HCT116 (cell line): ENCODE measurements at regions not wholly inside any gene's neighbourhood (a gene's known extent, or its start where the extent isn't known, plus 50 kb on each side); places are given as distances from the start of the nearest gene placed in this dataset.

Experiments used
- ATAC-seq: fragments of 200-7000 bp; cut with Tn5 transposase; 2 replicates; pipeline ENCODE4 v1.9.1; 2020; ENCODE audit warnings: mild to moderate bottlenecking, moderate library complexity
- BruUV-seq: library from RNA; stranded (reverse); fragments of 400-500 nt; replicated peaks from 2 replicates; lab custom pipeline; 2021; lab: Mats Ljungman, UMichigan
- CTCF ChIA-PET: fragments of 300-600 bp; sonication (Branson Sonifier 250); formaldehyde crosslinking; loops from one replicate; lab custom pipeline; 2021; ENCODE audit warnings: antibody characterized with exemption; lab: Charles Lee
- POLR2A ChIA-PET: fragments of 300-600, 350-600 bp; sonication (Branson Sonifier 250); formaldehyde crosslinking; loops from one replicate; lab custom pipeline; 2021; ENCODE audit warnings: antibody characterized with exemption; lab: Charles Lee
- RAD21 ChIA-PET, 2 experiments: fragments of 300-600 bp; sonication (Branson Sonifier 250); formaldehyde crosslinking; loops; one replicate each; lab custom pipeline; 2023; ENCODE audit warnings: low total read pairs in 2 of 2; ENCODE audit not compliant: uncharacterized antibody in 2 of 2, unreplicated experiment in 2 of 2, low non-redundant PET in 1 of 2; lab: Charles Lee
- DNase-seq: peaks from one replicate; pipeline ENCODE4 v3.0.0-alpha.2; 2010; ENCODE audit warnings: low read depth, low spot score
- H2AFZ ChIP-seq: fragments of 200-600 bp; shearing (Covaris generic), sonication (generic); 2 replicates; pipeline ENCODE4 v1.6.1; 2017; ENCODE audit warnings: low read depth, mixed run types, mixed read lengths, antibody characterized with exemption, low read length; ENCODE audit not compliant: poor library complexity, severe bottlenecking
- H3K27ac ChIP-seq: 2 replicates; pipeline ENCODE4 v1.5.1; 2012; ENCODE audit warnings: low read depth, low read length
- H3K27me3 ChIP-seq: fragments of 200-600 bp; sonication (generic); 2 replicates; pipeline ENCODE4 v1.6.1; 2016; ENCODE audit warnings: mixed run types, low read length, mixed read lengths; ENCODE audit not compliant: insufficient read depth
- H3K36me3 ChIP-seq, 2 experiments: fragments of 200-500 bp in 1 of 2; fragments of 200-600 bp in 1 of 2; sonication (Bioruptor generic) in 1 of 2; sonication (generic) in 1 of 2; 2 replicates each; pipeline versions ENCODE4 v1.5.1 to v1.6.1; 2014 to 2016; ENCODE audit warnings: low read length in 2 of 2, inconsistent platforms in 1 of 2, mixed read lengths in 1 of 2, mixed run types in 1 of 2; ENCODE audit not compliant: insufficient read depth in 2 of 2, control insufficient read depth in 1 of 2
- H3K4me1 ChIP-seq, 2 experiments: fragments of 200-600 bp in 1 of 2; sonication (generic) in 1 of 2; 2 replicates each; pipeline versions ENCODE4 v1.5.1 to v1.6.1; 2012 to 2017; ENCODE audit warnings: low read length in 2 of 2, inconsistent platforms in 1 of 2, mild to moderate bottlenecking in 1 of 2, mixed read lengths in 1 of 2, mixed run types in 1 of 2, moderate library complexity in 1 of 2; ENCODE audit not compliant: insufficient read depth in 2 of 2, control insufficient read depth in 1 of 2
- H3K4me2 ChIP-seq: fragments of 200-600 bp; sonication (generic); 2 replicates; pipeline ENCODE4 v1.6.1; 2017; ENCODE audit warnings: mixed run types, low read length, mixed read lengths
- H3K4me3 ChIP-seq, 2 experiments: fragments of 200-600 bp in 1 of 2; sonication (generic) in 1 of 2; replicated peaks in 1 of 2; 2 replicates each; pipeline ENCODE4 v1.5.1; 2011 to 2016; ENCODE audit warnings: low read length in 2 of 2, control low read depth in 1 of 2, low read depth in 1 of 2, mild to moderate bottlenecking in 1 of 2, mixed read lengths in 1 of 2, mixed run types in 1 of 2
- H3K79me2 ChIP-seq: fragments of 200-600 bp; sonication (generic); 2 replicates; pipeline ENCODE4 v1.6.1; 2017; ENCODE audit warnings: mild to moderate bottlenecking, mixed run types, low read length, moderate library complexity, mixed read lengths; ENCODE audit not compliant: insufficient read depth
- H3K9ac ChIP-seq: fragments of 200-600 bp; sonication (generic); 2 replicates; pipeline ENCODE4 v1.6.1; 2016; ENCODE audit warnings: low read length, mixed read lengths
- H3K9me2 ChIP-seq: fragments of 200-600 bp; sonication (generic), shearing (Covaris generic); 2 replicates; pipeline ENCODE4 v1.6.1; 2017; ENCODE audit warnings: mixed run types, mild to moderate bottlenecking, moderate library complexity; ENCODE audit not compliant: insufficient read depth
- H3K9me3 ChIP-seq, 2 experiments: fragments of 200-500 bp in 1 of 2; fragments of 200-600 bp in 1 of 2; sonication (Bioruptor generic) in 1 of 2; sonication (generic) in 1 of 2; 2 replicates each; pipeline ENCODE4 v1.6.1; 2014 to 2017; ENCODE audit warnings: low read length in 2 of 2, mixed read lengths in 2 of 2, inconsistent platforms in 1 of 2, low read depth in 1 of 2, mild to moderate bottlenecking in 1 of 2, mixed run types in 1 of 2, moderate library complexity in 1 of 2; ENCODE audit not compliant: control insufficient read depth in 1 of 2, insufficient read depth in 1 of 2
- H4K20me1 ChIP-seq: fragments of 200-600 bp; sonication (generic), shearing (Covaris generic); 2 replicates; pipeline ENCODE4 v1.6.1; 2017; ENCODE audit warnings: mixed run types, mild to moderate bottlenecking, moderate library complexity; ENCODE audit not compliant: insufficient read depth
- ATF3 ChIP-seq: IDR thresholded peaks from 2 replicates; pipeline ENCODE4 v1.6.1; 2012
- CBX3 ChIP-seq: IDR thresholded peaks from 2 replicates; pipeline ENCODE4 v1.6.1; 2012; ENCODE audit warnings: low read depth
- CEBPB ChIP-seq: IDR thresholded peaks from 2 replicates; pipeline ENCODE4 v1.6.1; 2012; ENCODE audit warnings: low read depth
- CTCF ChIP-seq, 3 experiments: fragments of 200-600 bp in 1 of 3; sonication (generic) in 1 of 3; IDR thresholded peaks in 2 of 3; conservative IDR thresholded peaks in 1 of 3; 2 replicates each; pipeline ENCODE4 v1.5.1; 2012 to 2017; ENCODE audit warnings: low read depth in 2 of 3, low read length in 2 of 3, antibody characterized with exemption in 1 of 3, borderline replicate concordance in 1 of 3, control low read depth in 1 of 3, mild to moderate bottlenecking in 1 of 3, mixed read lengths in 1 of 3, mixed run types in 1 of 3, moderate library complexity in 1 of 3; ENCODE audit not compliant: insufficient read depth in 1 of 3
- EGR1 ChIP-seq: IDR thresholded peaks from 2 replicates; pipeline ENCODE4 v1.6.1; 2012; ENCODE audit warnings: low read depth
- EZH2phosphoT487 ChIP-seq: fragments of 200-600 bp; IDR thresholded peaks from 2 replicates; pipeline ENCODE4 v1.6.1; 2018; ENCODE audit warnings: antibody characterized with exemption, borderline replicate concordance
- FOSL1 ChIP-seq: IDR thresholded peaks from 2 replicates; pipeline ENCODE4 v1.6.1; 2012; ENCODE audit warnings: low read depth
- JUND ChIP-seq: IDR thresholded peaks from 2 replicates; pipeline ENCODE4 v1.6.1; 2012
- POLR2A ChIP-seq: IDR thresholded peaks from 2 replicates; pipeline ENCODE4 v1.7.0; 2011; ENCODE audit warnings: borderline replicate concordance; ENCODE audit not compliant: insufficient read depth, insufficient read length; ENCODE audit errors: extremely low read depth
- SIN3A ChIP-seq: IDR thresholded peaks from 2 replicates; pipeline ENCODE4 v1.6.1; 2012; ENCODE audit warnings: low read depth
- YY1 ChIP-seq: IDR thresholded peaks from 2 replicates; pipeline ENCODE4 v1.6.1; 2011; ENCODE audit warnings: low read length, low read depth, moderate library complexity, mild to moderate bottlenecking; ENCODE audit not compliant: insufficient replicate concordance; ENCODE audit errors: extremely low read depth
- ZNF274 ChIP-seq: fragments of 200-500 bp; sonication (Bioruptor generic); IDR thresholded peaks from 2 replicates; pipeline ENCODE4 v1.6.1; 2014; ENCODE audit warnings: mild to moderate bottlenecking, low read depth, low read length, inconsistent platforms
- intact Hi-C: fragments of 100-400 bp; cut with micrococcal nuclease; formaldehyde crosslinking; loops from 2 replicates; pipeline ENCODE4 v1.10.0; 2022
- TF ChIP-seq, protein P1 (sequence below): IDR thresholded peaks from 2 replicates; pipeline ENCODE4 v1.6.1; 2011; ENCODE audit warnings: mild to moderate bottlenecking, low read length, moderate library complexity; ENCODE audit not compliant: insufficient replicate concordance; ENCODE audit errors: extremely low read depth

DNA sequence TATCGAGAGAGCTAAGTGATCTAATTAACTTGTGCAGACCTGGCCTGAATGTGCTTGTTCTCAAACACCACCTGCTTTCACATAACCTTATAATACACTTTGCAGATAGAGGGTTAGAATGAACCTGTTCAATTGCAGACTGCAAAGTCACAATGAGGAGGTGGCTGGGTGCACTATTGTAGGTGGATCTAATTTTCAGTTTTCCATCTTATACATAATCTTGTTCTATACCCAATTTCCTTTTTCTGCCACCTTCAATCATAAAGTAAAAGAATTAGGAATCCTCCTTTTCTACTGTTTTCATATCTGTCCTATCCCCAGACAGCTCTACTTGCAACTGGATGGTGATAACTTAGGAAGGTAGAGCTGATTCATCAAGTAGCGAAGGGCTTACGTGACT is 68.8 kb upstream of the APC start:
- H2AFZ ChIP-seq, result no peak overlapping the region
- H3K4me3 ChIP-seq, result no peak overlapping the region
- H3K9me2 ChIP-seq, result no peaks in the 10 kb centered on the region
- H4K20me1 ChIP-seq, result no peaks in the 10 kb centered on the region
- no peaks in the 10 kb centered on the region for H3K79me2 ChIP-seq
- intact Hi-C loops, result no loop called here
- DNase-seq (no peak), ATAC-seq (no peak)
- no peaks in the 10 kb centered on the region for H3K9me3 ChIP-seq
- ChIA-PET POLR2A (no interaction called here), RAD21 (no interaction called here), CTCF (no interaction called here)
- no peak overlapping the region for H3K9ac ChIP-seq
- no peaks in the 10 kb centered on the region for H3K27me3 ChIP-seq
- no peak for TF ChIP-seq CEBPB
- no peak for TF ChIP-seq CTCF (IDR thresholded peaks at IDR 0.05 in 2 of 3, conservative IDR thresholded peaks at IDR 0.05 in 1 of 3; ENCODE audit: borderline replicate concordance in 1 of 3, insufficient read depth in 1 of 3, low read depth in 2 of 3, low read length in 2 of 3)
- TF ChIP-seq POLR2A, result no peak
- no peak for TF ChIP-seq EZH2phosphoT487
- no peak for TF ChIP-seq EGR1
- TF ChIP-seq ATF3, result no peak
- TF ChIP-seq ZNF274, result no peak
- no peaks in the 10 kb centered on the region for H3K4me1 ChIP-seq
- H3K4me2 ChIP-seq, result no peak overlapping the region
- no peak overlapping the region for H3K27ac ChIP-seq
- no peaks in the 10 kb centered on the region for H3K36me3 ChIP-seq
- no TSS peak for BruUV-seq

- no peaks in the 10 kb centered on the region for H3K4me1 ChIP-seq
- BruUV-seq, result no TSS peak
- H3K79me2 ChIP-seq, result no peaks in the 10 kb centered on the region
- no peak overlapping the region for H2AFZ ChIP-seq
- no peak overlapping the region for H3K9ac ChIP-seq
- POLR2A ChIA-PET, result no interaction called here
- CTCF ChIA-PET, result no interaction called here
- H3K4me2 ChIP-seq, result no peak overlapping the region
- H3K27ac ChIP-seq, result no peak overlapping the region
- no peaks in the 10 kb centered on the region for H3K36me3 ChIP-seq
- intact Hi-C loops, result no loop called here
- no peak overlapping the region for H3K4me3 ChIP-seq
- ATAC-seq, result no peak
- H3K27me3 ChIP-seq, result no peaks in the 10 kb centered on the region
- no peaks in the 10 kb centered on the region for H4K20me1 ChIP-seq
- H3K9me2 ChIP-seq, result no peaks in the 10 kb centered on the region
- H3K9me3 ChIP-seq, result no peaks in the 10 kb centered on the region
- RAD21 ChIA-PET, result no interaction called here
- no peak for DNase-seq
- TF ChIP-seq, protein P1, sequence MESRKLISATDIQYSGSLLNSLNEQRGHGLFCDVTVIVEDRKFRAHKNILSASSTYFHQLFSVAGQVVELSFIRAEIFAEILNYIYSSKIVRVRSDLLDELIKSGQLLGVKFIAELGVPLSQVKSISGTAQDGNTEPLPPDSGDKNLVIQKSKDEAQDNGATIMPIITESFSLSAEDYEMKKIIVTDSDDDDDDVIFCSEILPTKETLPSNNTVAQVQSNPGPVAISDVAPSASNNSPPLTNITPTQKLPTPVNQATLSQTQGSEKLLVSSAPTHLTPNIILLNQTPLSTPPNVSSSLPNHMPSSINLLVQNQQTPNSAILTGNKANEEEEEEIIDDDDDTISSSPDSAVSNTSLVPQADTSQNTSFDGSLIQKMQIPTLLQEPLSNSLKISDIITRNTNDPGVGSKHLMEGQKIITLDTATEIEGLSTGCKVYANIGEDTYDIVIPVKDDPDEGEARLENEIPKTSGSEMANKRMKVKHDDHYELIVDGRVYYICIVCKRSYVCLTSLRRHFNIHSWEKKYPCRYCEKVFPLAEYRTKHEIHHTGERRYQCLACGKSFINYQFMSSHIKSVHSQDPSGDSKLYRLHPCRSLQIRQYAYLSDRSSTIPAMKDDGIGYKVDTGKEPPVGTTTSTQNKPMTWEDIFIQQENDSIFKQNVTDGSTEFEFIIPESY, result no peak
- TF ChIP-seq CTCF (IDR thresholded peaks at IDR 0.05 in 2 of 3, conservative IDR thresholded peaks at IDR 0.05 in 1 of 3; ENCODE audit: borderline replicate concordance in 1 of 3, insufficient read depth in 1 of 3, low read depth in 2 of 3, low read length in 2 of 3) (no peak), JUND (no peak), POLR2A (no peak), CEBPB (no peak), YY1 (no peak), CBX3 (no peak), SIN3A (no peak), FOSL1 (no peak)
These were observed 68.2 kb upstream of the APC start for GRCh38 chr5:112669328-112669963.
